Osteocyte (in vitro differentiated cells): ENCODE measurements at regions not wholly inside any gene's neighbourhood (a gene's known extent, or its start where the extent isn't known, plus 50 kb on each side); places are given as distances from the start of the nearest gene placed in this dataset.

Experiments
- DNase-seq: peaks from one replicate; pipeline ENCODE4 v3.0.0; 2021; ENCODE audit warnings: mixed read lengths; ENCODE audit not compliant: unreplicated experiment; ENCODE audit errors: extremely low spot score
- H3K27ac Mint-ChIP-seq: one replicate; pipeline ENCODE4 v1.8.0; 2021; ENCODE audit warnings: mild to moderate bottlenecking, mixed read lengths; ENCODE audit not compliant: unreplicated experiment
- H3K27me3 Mint-ChIP-seq: one replicate; pipeline ENCODE4 v1.8.0; 2021; ENCODE audit warnings: mixed read lengths; ENCODE audit not compliant: unreplicated experiment
- H3K36me3 Mint-ChIP-seq: one replicate; pipeline ENCODE4 v1.8.0; 2021; ENCODE audit warnings: mixed read lengths; ENCODE audit not compliant: unreplicated experiment
- H3K4me1 Mint-ChIP-seq: one replicate; pipeline ENCODE4 v1.8.0; 2021; ENCODE audit warnings: mixed read lengths; ENCODE audit not compliant: unreplicated experiment
- H3K4me3 Mint-ChIP-seq: one replicate; pipeline ENCODE4 v1.8.0; 2021; ENCODE audit warnings: mild to moderate bottlenecking, moderate library complexity, mixed read lengths; ENCODE audit not compliant: unreplicated experiment
- H3K9me3 Mint-ChIP-seq: one replicate; pipeline ENCODE4 v1.8.0; 2021; ENCODE audit warnings: mixed read lengths; ENCODE audit not compliant: unreplicated experiment
- CTCF ChIP-seq: fragments of 200-600 bp; sonication (generic); IDR thresholded peaks from 2 replicates; pipeline ENCODE4 v1.5.0; 2021; ENCODE audit warnings: antibody characterized with exemption, mild to moderate bottlenecking, moderate library complexity

GRCh38 chr13:68350554-68350953 is 1120.4 kb upstream of the PCDH9 start:
- no peaks in the 10 kb centered on the region for H3K36me3 Mint-ChIP-seq
- no peak overlapping the region for H3K27ac Mint-ChIP-seq
- no peak for TF ChIP-seq CTCF
- peaks cover 3% of the 10 kb centered on the region for H3K27me3 Mint-ChIP-seq
- no peaks in the 10 kb centered on the region for H3K4me1 Mint-ChIP-seq
- no peak overlapping the region for H3K4me3 Mint-ChIP-seq
- no peak for DNase-seq
- no peaks in the 10 kb centered on the region for H3K9me3 Mint-ChIP-seq

- Mint-ChIP-seq H3K36me3 (no peaks in the 10 kb centered on the region), H3K9me3 (peaks cover 12% of the 10 kb centered on the region), H3K27ac (no peak overlapping the region), H3K27me3 (peaks cover 3% of the 10 kb centered on the region), H3K4me3 (no peak overlapping the region), H3K4me1 (no peaks in the 10 kb centered on the region)
- DNase-seq = no peak
- TF ChIP-seq CTCF = no peak
Measured at GRCh38 chr13:68347220-68347619, 1117.1 kb upstream of the PCDH9 start.

- H3K4me3 Mint-ChIP-seq = no peak overlapping the region
- no peak for DNase-seq
- H3K36me3 Mint-ChIP-seq = no peaks in the 10 kb centered on the region
- TF ChIP-seq CTCF = no peak
- H3K4me1 Mint-ChIP-seq = no peaks in the 10 kb centered on the region
- H3K27ac Mint-ChIP-seq = no peak overlapping the region
- H3K9me3 Mint-ChIP-seq = peaks cover 12% of the 10 kb centered on the region
- H3K27me3 Mint-ChIP-seq = no peaks in the 10 kb centered on the region
Measured at GRCh38 chr13:68345963-68346531, 1115.9 kb upstream of the PCDH9 start.

GRCh38 chr13:68323124-68323523 is 1093.0 kb upstream of the PCDH9 start:
- TF ChIP-seq CTCF = no peak
- Mint-ChIP-seq H3K27me3 (no peaks in the 10 kb centered on the region), H3K4me1 (no peaks in the 10 kb centered on the region), H3K36me3 (no peaks in the 10 kb centered on the region), H3K27ac (no peak overlapping the region), H3K4me3 (no peak overlapping the region), H3K9me3 (peaks cover 31% of the 10 kb centered on the region)
- DNase-seq = no peak

GRCh38 chr13:68319384-68319783 is 1089.2 kb upstream of the PCDH9 start:
- Mint-ChIP-seq H3K9me3 (peaks cover 31% of the 10 kb centered on the region), H3K4me3 (no peak overlapping the region), H3K4me1 (no peaks in the 10 kb centered on the region), H3K27ac (no peak overlapping the region), H3K36me3 (no peaks in the 10 kb centered on the region), H3K27me3 (no peaks in the 10 kb centered on the region)
- no peak for DNase-seq
- TF ChIP-seq CTCF = no peak
